ENCODE measurements at regions not wholly inside any gene's neighbourhood (a gene's known extent, or its start where the extent isn't known, plus 50 kb on each side); places are given as distances from the start of the nearest gene placed in this dataset.

- TF ChIP-seq, protein P1, sequence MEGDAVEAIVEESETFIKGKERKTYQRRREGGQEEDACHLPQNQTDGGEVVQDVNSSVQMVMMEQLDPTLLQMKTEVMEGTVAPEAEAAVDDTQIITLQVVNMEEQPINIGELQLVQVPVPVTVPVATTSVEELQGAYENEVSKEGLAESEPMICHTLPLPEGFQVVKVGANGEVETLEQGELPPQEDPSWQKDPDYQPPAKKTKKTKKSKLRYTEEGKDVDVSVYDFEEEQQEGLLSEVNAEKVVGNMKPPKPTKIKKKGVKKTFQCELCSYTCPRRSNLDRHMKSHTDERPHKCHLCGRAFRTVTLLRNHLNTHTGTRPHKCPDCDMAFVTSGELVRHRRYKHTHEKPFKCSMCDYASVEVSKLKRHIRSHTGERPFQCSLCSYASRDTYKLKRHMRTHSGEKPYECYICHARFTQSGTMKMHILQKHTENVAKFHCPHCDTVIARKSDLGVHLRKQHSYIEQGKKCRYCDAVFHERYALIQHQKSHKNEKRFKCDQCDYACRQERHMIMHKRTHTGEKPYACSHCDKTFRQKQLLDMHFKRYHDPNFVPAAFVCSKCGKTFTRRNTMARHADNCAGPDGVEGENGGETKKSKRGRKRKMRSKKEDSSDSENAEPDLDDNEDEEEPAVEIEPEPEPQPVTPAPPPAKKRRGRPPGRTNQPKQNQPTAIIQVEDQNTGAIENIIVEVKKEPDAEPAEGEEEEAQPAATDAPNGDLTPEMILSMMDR (IDR thresholded peaks at IDR 0.05) = no peak
- TF ChIP-seq POLR2A (IDR thresholded peaks at IDR 0.05) = no peak
Observed at GRCh38 chr3:29099296-29099695, 181.6 kb upstream of the RBMS3 start.
